Glomerular visceral epithelial cell (primary cell): ENCODE measurements at regions not wholly inside any gene's neighbourhood (a gene's known extent, or its start where the extent isn't known, plus 50 kb on each side); places are given as distances from the start of the nearest gene placed in this dataset.

Source experiments
- DNase-seq: peaks from one replicate; pipeline ENCODE4 v3.0.0-alpha.2; 2016; ENCODE audit errors: extremely low spot score

DNA sequence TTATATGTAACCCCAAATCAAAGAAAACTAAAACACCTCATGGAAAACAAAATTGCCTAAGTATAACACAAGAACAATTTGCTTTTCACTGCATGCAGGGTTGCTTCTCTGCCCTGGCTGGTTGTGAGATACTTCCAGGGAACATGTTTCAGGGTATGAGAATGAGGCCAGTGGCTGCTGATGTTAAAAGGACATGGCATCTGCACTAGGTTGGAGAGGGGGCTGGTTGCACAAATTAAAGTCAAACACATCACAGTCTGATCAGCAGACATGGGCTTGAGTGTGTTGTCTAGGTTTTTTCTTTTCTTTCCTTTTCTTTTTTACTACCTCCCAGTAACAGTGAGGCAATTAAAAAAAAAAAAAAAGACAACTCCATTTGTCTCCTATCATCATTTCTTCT lies 374.9 kb downstream of the MCTP2 start:
- DNase-seq: no peak

GRCh38 chr15:94607176-94607654 lies 375.9 kb downstream of the MCTP2 start:
- DNase-seq: no peak

DNA sequence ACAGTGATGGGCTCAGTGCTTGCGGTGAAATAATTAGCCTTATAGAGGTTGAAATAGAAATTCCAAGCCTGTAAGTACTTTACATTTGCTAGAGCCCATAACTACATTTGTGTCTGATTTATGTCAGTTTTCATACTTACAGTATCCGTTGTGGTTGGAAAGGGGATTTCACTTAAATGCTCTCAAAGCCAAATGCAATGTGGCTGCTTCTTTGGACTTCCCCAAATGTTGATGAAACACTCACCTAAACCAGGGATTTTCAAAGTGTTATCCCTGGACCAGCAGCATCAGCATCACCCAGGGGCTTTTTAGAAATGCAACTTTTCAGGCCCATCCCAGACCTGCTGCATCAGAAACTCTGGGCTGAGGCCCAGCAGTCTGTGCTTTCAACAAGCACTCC lies 378.7 kb downstream of the MCTP2 start:
- no peak for DNase-seq

GRCh38 chr15:94610485-94610884 lies 379.1 kb downstream of the MCTP2 start:
- DNase-seq: no peak

DNA sequence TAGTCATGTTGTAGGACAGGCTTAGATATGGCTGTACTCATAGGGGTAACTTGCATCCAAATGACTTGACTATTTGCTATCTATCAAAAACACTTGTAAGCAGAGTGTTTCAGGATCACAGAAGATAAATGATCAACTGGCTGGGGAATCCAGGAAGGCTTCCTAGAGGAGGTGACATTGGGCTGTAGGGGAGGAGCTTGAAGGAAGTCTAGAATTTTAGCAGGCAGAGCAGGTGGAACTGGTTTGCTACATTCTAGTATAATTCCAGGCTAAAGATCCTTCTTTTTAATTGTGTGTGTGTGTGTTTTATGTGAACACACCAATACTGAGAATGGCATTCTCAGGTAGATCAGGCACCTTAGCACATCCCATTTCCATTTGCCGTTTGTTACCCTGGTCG lies 380.3 kb downstream of the MCTP2 start:
- no peak for DNase-seq

DNA sequence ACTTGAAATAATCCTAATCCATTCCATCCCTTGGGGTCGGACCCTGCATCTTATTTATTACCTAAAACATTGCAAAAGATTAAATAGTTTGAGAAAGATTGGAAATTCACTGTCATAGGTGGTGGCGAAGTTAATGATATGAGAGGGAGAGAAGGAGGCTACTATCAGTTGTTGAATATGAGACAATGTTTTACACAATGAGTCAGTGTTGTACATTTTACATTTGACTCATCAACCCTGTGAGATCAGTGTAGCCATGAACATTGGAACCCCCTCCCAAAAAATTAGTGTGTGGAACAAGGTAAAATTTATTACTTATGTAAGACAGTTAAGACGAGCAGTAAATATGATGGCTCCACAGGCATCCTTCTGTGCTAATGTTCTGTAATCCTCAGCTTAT lies 384.3 kb downstream of the MCTP2 start:
- DNase-seq: no peak

DNA sequence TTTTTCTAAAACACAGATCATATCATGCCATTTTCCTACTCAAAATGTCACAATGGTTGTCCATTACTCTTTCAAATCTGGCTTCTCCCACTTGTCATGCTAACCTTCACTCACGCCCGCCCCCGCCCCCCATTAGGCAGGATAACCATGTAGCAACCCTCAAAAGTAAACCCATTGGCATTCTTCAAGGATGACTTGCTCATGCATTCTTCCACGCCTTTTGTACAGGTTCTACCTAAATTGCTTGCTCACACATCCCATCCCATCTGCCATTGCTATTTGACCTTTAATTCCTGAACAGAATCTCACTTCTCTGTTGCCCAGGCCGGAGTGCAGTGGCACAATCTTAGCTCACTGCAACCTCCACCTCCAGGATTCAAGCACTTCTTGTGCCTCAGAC lies 389.3 kb downstream of the MCTP2 start:
- no peak for DNase-seq

- peak; percentile 20 for DNase-seq
Observed at GRCh38 chr15:94621736-94622135, 390.4 kb downstream of the MCTP2 start.

DNA sequence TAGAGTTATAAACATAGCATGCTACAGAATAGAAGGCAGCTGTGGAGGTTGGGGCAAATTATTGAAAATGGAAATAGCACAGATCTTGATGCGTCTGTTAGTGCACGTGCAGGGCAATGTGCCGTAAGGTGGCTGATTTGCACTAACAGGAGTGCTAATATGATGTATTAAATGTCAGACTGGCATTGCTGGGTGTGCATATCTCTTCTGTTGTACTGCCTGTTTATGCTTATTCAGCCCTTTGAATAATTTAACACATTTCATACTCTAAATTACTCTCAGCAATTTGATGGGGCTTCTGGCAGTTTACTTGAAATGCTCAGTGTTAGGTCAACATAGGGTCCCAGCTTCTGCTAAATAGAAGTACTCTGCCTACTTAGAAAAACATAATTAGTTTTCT lies 395.6 kb downstream of the MCTP2 start:
- no peak for DNase-seq

DNA sequence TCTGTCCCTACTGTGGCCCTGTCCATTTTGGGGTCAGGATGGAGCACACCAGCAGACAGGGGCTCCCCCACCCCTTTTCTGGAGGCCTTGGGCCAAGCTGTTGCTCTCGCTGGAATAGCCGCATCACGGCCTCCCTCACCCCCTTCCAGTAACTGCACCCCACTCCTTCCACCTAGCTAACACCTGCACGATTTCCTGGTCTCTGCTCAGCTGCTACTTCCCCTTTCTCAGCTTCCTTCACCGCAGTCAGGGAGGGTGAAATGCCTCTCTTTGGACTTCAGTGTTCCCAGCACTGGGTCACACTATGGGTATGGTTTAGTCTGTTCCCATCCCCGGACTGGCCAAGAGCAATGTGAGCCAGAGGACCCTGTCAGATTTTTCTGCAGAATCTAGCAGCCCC lies 400.2 kb downstream of the MCTP2 start:
- no peak for DNase-seq

- DNase-seq: no peak
Observed at GRCh38 chr15:94638183-94638582, 406.8 kb downstream of the MCTP2 start.

- no peak for DNase-seq
Observed at GRCh38 chr15:94639701-94640100, 408.3 kb downstream of the MCTP2 start.

DNA sequence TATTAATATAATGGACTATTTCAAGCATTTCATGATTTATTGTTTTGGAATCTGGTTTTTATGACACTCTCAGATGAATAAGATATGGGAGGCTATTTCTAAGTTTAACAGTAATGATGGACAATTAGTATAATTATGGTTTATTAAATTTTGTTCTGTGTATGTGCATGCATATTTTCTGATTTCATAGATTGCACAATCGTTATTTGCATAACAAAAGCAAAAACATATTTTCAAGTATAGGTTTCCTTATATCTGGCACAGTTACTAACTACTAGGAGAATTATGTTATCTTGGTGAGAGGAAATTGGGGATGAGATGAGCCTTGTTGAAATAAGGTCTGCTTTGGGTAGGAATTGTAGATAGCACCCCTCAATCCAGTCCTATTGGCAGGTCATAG lies 413.1 kb downstream of the MCTP2 start:
- DNase-seq: no peak

GRCh38 chr15:94653071-94653470 lies 421.7 kb downstream of the MCTP2 start:
- DNase-seq: no peak

DNA sequence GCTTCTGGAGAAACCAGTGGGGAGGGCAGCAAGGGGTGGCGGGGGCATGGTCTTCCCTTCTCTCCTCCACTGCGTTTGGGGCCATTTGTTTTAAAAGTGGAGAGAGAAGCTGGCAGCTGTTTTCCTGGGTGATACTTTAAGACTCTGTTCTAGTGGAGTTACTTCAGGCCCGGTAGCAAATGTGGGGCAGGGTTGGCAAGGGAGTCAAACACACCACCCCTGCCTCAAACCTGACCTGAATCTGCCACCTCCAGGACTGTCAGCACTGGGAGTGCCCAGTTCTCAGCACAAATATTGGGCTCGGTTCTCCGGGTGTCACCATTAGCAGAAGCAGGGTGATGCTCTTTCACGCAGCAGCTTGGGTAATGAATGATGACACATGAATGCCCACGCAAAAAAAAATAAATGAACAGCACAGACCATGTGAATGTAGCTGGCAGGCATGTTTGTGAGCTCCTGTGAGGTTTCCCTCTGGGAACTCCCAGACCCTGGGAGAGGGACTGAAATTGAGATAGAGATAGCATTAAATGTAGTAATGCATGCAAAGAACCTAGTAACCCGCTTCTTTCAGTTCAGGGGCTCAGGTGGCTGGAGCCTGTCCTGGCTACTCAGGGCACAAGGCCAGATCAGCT lies 424.0 kb downstream of the MCTP2 start:
- DNase-seq: no peak

GRCh38 chr15:94665676-94666441 lies 434.5 kb downstream of the MCTP2 start:
- no peak for DNase-seq

- DNase-seq: no peak
Observed at GRCh38 chr15:94666553-94666952, 435.2 kb downstream of the MCTP2 start.

- DNase-seq: no peak
Observed at GRCh38 chr15:94667109-94667508, 435.7 kb downstream of the MCTP2 start.

GRCh38 chr15:94670438-94671034 lies 439.2 kb downstream of the MCTP2 start:
- DNase-seq: peak; percentile 43

GRCh38 chr15:94671858-94672532 lies 440.6 kb downstream of the MCTP2 start:
- DNase-seq: no peak

DNA sequence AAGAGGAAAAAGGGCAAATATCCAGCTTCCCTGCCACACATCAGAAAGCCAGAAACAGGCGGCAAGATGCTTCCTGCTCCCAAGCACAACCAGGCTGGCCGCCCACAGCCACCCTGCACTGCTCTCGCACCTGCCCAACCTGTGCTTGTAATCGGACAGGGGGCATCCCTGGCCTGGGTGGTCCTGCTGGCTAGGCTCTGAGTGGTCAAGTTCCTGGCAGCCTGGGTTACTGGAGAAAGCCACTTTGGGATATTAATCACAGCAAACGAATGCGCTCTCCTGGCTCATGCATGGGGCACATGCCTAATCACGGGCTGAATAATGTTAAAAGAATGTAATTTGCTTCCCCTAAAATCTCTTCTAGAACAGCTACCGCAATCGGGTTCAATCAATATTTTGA lies 442.4 kb downstream of the MCTP2 start:
- DNase-seq: no peak

GRCh38 chr15:94674296-94674695 lies 442.9 kb downstream of the MCTP2 start:
- no peak for DNase-seq
